OCI-LY1 (cell line): ENCODE measurements at regions not wholly inside any gene's neighbourhood (a gene's known extent, or its start where the extent isn't known, plus 50 kb on each side); places are given as distances from the start of the nearest gene placed in this dataset.

Source experiments
- EZH2 ChIP-seq: fragments of 200-600 bp; sonication (generic), shearing (Covaris generic); IDR thresholded peaks from 2 replicates; pipeline ENCODE4 v1.8.0; 2017; ENCODE audit warnings: borderline replicate concordance, mixed run types, mild to moderate bottlenecking, antibody characterized with exemption, low read length, moderate library complexity, mixed read lengths
- TF ChIP-seq, protein P1 (sequence below): fragments of 200-600 bp; sonication (generic), shearing (Covaris generic); IDR thresholded peaks from 2 replicates; pipeline ENCODE4 v1.5.1; 2017; ENCODE audit warnings: mild to moderate bottlenecking, antibody characterized with exemption, low read length, moderate library complexity, mixed read lengths

DNA sequence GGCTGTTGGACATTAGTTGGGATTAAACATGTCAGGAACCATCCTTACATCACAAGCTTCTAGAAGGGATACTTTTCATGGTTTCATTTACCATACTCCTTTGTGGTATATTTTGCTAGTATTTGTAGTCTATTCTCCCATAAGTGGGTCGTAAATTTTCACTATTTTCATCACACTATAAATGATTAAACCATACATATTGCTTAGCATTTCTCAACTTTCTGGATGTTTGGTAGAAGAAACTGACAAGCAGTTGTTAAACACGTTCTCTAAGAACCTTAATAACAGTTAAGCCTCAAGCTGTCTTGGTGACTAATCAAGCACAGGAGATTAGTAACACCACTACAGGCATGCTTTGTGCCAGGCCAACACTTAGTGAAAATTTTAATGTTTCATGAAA is 375.5 kb downstream of the NAF1 start:
- TF ChIP-seq EZH2: no peak
- TF ChIP-seq, protein P1, sequence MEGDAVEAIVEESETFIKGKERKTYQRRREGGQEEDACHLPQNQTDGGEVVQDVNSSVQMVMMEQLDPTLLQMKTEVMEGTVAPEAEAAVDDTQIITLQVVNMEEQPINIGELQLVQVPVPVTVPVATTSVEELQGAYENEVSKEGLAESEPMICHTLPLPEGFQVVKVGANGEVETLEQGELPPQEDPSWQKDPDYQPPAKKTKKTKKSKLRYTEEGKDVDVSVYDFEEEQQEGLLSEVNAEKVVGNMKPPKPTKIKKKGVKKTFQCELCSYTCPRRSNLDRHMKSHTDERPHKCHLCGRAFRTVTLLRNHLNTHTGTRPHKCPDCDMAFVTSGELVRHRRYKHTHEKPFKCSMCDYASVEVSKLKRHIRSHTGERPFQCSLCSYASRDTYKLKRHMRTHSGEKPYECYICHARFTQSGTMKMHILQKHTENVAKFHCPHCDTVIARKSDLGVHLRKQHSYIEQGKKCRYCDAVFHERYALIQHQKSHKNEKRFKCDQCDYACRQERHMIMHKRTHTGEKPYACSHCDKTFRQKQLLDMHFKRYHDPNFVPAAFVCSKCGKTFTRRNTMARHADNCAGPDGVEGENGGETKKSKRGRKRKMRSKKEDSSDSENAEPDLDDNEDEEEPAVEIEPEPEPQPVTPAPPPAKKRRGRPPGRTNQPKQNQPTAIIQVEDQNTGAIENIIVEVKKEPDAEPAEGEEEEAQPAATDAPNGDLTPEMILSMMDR: no peak
